HEK293 (cell line): ENCODE measurements at regions not wholly inside any gene's neighbourhood (a gene's known extent, or its start where the extent isn't known, plus 50 kb on each side); places are given as distances from the start of the nearest gene placed in this dataset.

Experiments
- CTCF ChIA-PET: fragments of 350-600 bp; formaldehyde crosslinking; extraction: SDS; loops from one replicate; lab custom pipeline; 2021; ENCODE audit warnings: antibody characterized with exemption; lab: Yijun Ruan, JAX
- POLR2A ChIA-PET: fragments of 300-600 bp; formaldehyde crosslinking; extraction: SDS; loops from one replicate; lab custom pipeline; 2020; ENCODE audit warnings: antibody characterized with exemption, inconsistent platforms; lab: Yijun Ruan, JAX
- H3K27ac ChIP-seq: fragments of 200-500 bp; sonication (Bioruptor generic); 2 replicates; pipeline ENCODE4 v1.5.1; 2014; ENCODE audit warnings: low read depth, low read length, control low read depth, inconsistent platforms; ENCODE audit errors: extremely low read depth
- H3K36me3 ChIP-seq, 2 experiments: fragments of 200-500 bp in 1 of 2; sonication (Bioruptor generic) in 1 of 2; 1 replicate in 1 of 2; 2 replicates in 1 of 2; pipeline ENCODE4 v1.5.1; 2014 to 2017; ENCODE audit warnings: inconsistent platforms in 2 of 2, low read length in 2 of 2; ENCODE audit not compliant: control insufficient read depth in 2 of 2, insufficient read depth in 1 of 2
- H3K4me1 ChIP-seq: fragments of 200-500 bp; sonication (Bioruptor generic); 2 replicates; pipeline ENCODE4 v1.5.1; 2014; ENCODE audit warnings: mild to moderate bottlenecking, low read length, inconsistent platforms; ENCODE audit not compliant: control insufficient read depth, insufficient read depth
- H3K4me3 ChIP-seq: 2 replicates; pipeline ENCODE4 v1.5.1; 2011; ENCODE audit warnings: low read depth, mild to moderate bottlenecking, control low read depth, low read length, moderate library complexity
- H3K9me3 ChIP-seq: fragments of 200-500 bp; sonication (Bioruptor generic); 2 replicates; pipeline ENCODE4 v1.5.1; 2014; ENCODE audit warnings: low read depth, low read length, inconsistent platforms; ENCODE audit not compliant: control insufficient read depth, insufficient read depth
- EGR2 ChIP-seq: fragments of 450-650 bp; formaldehyde crosslinking; IDR thresholded peaks from 2 replicates; pipeline ENCODE4 v1.5.1; 2016; ENCODE audit warnings: low read depth, missing biosample characterization, missing genetic modification characterization
- KLF1 ChIP-seq: fragments of 450-650 bp; formaldehyde crosslinking; IDR thresholded peaks from 2 replicates; pipeline ENCODE4 v1.5.1; 2016; ENCODE audit warnings: missing biosample characterization, missing genetic modification characterization
- SETDB1 ChIP-seq: IDR thresholded peaks from one replicate; pipeline ENCODE4 v1.6.1; 2017; ENCODE audit warnings: mild to moderate bottlenecking, low read length, moderate library complexity, mixed read lengths; ENCODE audit not compliant: insufficient read length
- ZFHX2 ChIP-seq: fragments of 450-650 bp; formaldehyde crosslinking; conservative IDR thresholded peaks from 2 replicates; pipeline ENCODE4 v1.5.1; 2016; ENCODE audit warnings: missing biosample characterization, missing genetic modification characterization
- ZNF114 ChIP-seq: fragments of 450-650 bp; formaldehyde crosslinking; IDR thresholded peaks from 2 replicates; pipeline ENCODE4 v1.5.0; 2017; ENCODE audit warnings: missing biosample characterization, missing genetic modification characterization
- ZNF146 ChIP-seq: fragments of 450-650 bp; formaldehyde crosslinking; IDR thresholded peaks from 2 replicates; pipeline ENCODE4 v1.5.1; 2016; ENCODE audit warnings: missing biosample characterization, missing genetic modification characterization
- ZNF175 ChIP-seq: fragments of 450-650 bp; formaldehyde crosslinking; IDR thresholded peaks from 2 replicates; pipeline ENCODE4 v1.5.1; 2016; ENCODE audit warnings: missing biosample characterization, missing genetic modification characterization
- ZNF223 ChIP-seq: fragments of 450-650 bp; formaldehyde crosslinking; IDR thresholded peaks from 2 replicates; pipeline ENCODE4 v1.5.1; 2016; ENCODE audit warnings: missing biosample characterization, missing genetic modification characterization
- ZNF354C ChIP-seq: fragments of 450-650 bp; formaldehyde crosslinking; IDR thresholded peaks from 2 replicates; pipeline ENCODE4 v1.5.1; 2016; ENCODE audit warnings: missing biosample characterization, missing genetic modification characterization, low read depth, borderline replicate concordance
- ZNF530 ChIP-seq: fragments of 450-650 bp; formaldehyde crosslinking; IDR thresholded peaks from 2 replicates; pipeline ENCODE4 v1.5.1; 2016; ENCODE audit warnings: low read depth, missing biosample characterization, missing genetic modification characterization
- ZNF596 ChIP-seq: fragments of 450-650 bp; IDR thresholded peaks from 2 replicates; pipeline ENCODE4 v1.5.0; 2018; ENCODE audit warnings: missing biosample characterization, mild to moderate bottlenecking, missing genetic modification characterization, moderate library complexity
- ZNF624 ChIP-seq: fragments of 450-650 bp; formaldehyde crosslinking; IDR thresholded peaks from 2 replicates; pipeline ENCODE4 v1.5.1; 2017; ENCODE audit warnings: missing biosample characterization, missing genetic modification characterization
- ZNF629 ChIP-seq: fragments of 450-650 bp; formaldehyde crosslinking; IDR thresholded peaks from 2 replicates; pipeline ENCODE4 v1.5.1; 2017; ENCODE audit warnings: missing biosample characterization, missing genetic modification characterization
- ZSCAN16 ChIP-seq: fragments of 450-650 bp; formaldehyde crosslinking; IDR thresholded peaks from 2 replicates; pipeline ENCODE4 v1.5.1; 2016; ENCODE audit warnings: missing biosample characterization, missing genetic modification characterization
- TF ChIP-seq, protein P1 (sequence below): fragments of 450-650 bp; formaldehyde crosslinking; IDR thresholded peaks from 2 replicates; pipeline ENCODE4 v1.5.1; 2016; ENCODE audit warnings: missing biosample characterization, missing genetic modification characterization
- TF ChIP-seq, protein P2 (sequence below): fragments of 450-650 bp; formaldehyde crosslinking; IDR thresholded peaks from 2 replicates; pipeline ENCODE4 v1.5.1; 2016; ENCODE audit warnings: missing biosample characterization, missing genetic modification characterization
- TF ChIP-seq, protein P3 (sequence below): fragments of 450-650 bp; formaldehyde crosslinking; IDR thresholded peaks from 2 replicates; pipeline ENCODE4 v1.5.1; 2016; ENCODE audit warnings: missing biosample characterization, missing genetic modification characterization

DNA sequence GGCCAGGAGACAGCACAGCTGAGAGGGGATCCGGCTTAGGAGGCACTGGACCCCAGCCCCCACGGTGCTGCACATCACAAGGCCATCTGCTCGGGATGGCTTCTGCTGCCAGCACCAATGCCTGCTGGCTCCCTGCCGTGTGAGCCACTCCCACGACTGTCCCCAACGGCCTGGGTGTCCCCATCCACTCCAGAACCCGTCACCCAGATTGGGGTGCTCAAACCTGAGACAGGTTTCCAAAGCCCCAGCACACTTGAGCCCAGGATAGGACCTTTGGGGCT lies 102.4 kb downstream of the RFLNA start:
- ChIA-PET CTCF (interaction anchor here (1.4 kb wide), 1 partner anchor 9 kb away, joined by 3 read pairs; no protein-coding TSS in a partner anchor), POLR2A (interaction anchor here (1.4 kb wide), 1 partner anchor 8 kb away, joined by 3 read pairs; no protein-coding TSS in a partner anchor)
- H3K4me1 ChIP-seq: peaks cover 13% of the 10 kb centered on the region
- no peaks in the 10 kb centered on the region for H3K9me3 ChIP-seq
- no peak overlapping the region for H3K4me3 ChIP-seq
- H3K27ac ChIP-seq: no peak overlapping the region
- TF ChIP-seq, protein P1, sequence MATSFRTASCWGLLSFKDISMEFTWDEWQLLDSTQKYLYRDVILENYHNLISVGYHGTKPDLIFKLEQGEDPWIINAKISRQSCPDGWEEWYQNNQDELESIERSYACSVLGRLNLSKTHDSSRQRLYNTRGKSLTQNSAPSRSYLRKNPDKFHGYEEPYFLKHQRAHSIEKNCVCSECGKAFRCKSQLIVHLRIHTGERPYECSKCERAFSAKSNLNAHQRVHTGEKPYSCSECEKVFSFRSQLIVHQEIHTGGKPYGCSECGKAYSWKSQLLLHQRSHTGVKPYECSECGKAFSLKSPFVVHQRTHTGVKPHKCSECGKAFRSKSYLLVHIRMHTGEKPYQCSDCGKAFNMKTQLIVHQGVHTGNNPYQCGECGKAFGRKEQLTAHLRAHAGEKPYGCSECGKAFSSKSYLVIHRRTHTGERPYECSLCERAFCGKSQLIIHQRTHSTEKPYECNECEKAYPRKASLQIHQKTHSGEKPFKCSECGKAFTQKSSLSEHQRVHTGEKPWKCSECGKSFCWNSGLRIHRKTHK: no peak
- TF ChIP-seq ZSCAN16 (tag by site-specific recombination): no peak
- TF ChIP-seq ZNF114 (tag by site-specific recombination): no peak
- no peak for TF ChIP-seq ZNF596
- TF ChIP-seq ZNF146 (tag by site-specific recombination): no peak
- no peak for TF ChIP-seq ZNF624 (tag by site-specific recombination)
- TF ChIP-seq, protein P2, sequence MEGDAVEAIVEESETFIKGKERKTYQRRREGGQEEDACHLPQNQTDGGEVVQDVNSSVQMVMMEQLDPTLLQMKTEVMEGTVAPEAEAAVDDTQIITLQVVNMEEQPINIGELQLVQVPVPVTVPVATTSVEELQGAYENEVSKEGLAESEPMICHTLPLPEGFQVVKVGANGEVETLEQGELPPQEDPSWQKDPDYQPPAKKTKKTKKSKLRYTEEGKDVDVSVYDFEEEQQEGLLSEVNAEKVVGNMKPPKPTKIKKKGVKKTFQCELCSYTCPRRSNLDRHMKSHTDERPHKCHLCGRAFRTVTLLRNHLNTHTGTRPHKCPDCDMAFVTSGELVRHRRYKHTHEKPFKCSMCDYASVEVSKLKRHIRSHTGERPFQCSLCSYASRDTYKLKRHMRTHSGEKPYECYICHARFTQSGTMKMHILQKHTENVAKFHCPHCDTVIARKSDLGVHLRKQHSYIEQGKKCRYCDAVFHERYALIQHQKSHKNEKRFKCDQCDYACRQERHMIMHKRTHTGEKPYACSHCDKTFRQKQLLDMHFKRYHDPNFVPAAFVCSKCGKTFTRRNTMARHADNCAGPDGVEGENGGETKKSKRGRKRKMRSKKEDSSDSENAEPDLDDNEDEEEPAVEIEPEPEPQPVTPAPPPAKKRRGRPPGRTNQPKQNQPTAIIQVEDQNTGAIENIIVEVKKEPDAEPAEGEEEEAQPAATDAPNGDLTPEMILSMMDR (tag by site-specific recombination): no peak
- peaks cover 0 to 67% of the 10 kb centered on the region in 2 experiments; a peak in 2 of 3 replicates for H3K36me3 ChIP-seq

DNA sequence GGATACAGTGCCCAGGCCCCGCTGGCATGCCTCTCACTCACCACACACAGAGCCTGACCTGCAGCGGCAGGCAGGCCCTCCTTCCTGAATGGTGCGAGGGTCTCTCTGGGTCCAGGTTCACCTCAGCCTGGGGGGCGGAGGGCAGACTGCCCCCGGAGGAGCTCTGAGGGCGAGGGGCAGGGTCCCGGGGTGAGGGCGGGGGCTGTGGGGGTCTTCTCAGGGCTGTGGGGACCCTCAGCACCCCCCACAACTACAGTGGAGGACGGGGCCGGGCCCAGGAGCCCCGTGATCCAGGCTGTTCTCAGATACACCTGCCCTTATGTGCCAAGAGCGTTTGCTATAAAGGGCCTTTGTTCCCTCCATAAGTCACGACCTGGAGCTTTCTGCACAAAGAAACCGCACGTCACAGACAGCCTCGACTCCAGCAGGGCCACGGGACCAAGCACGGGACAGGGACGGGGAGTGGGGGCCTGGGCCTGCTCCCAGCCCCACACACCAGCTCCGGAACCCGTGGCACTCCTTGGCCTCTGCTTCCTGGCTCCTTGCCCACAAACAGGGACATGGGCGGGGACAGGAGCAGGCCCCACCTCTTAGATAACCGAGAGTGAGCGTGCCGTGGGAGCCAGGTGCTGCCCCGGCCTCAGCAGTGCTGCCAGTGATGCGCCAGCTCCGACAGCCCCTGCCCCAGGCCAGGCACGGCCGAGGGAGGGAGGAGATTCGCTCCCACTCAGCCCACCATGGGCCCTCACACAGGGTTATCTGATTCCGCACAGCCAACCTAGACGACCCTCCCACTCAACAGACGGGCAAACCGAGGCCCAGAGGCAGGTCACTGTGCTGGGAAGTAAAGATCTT lies 101.9 kb downstream of the RFLNA start:
- ChIA-PET CTCF (no interaction called here), POLR2A (no interaction called here)
- TF ChIP-seq ZFHX2 (tag by site-specific recombination) (peak; percentile 36; the same call in 1 of the 2 replicates), ZNF175 (tag by site-specific recombination) (no peak), KLF1 (tag by site-specific recombination) (peak; percentile 58; the same call in 1 of the 2 replicates), EGR2 (tag by site-specific recombination) (peak; percentile 71), SETDB1 (no peak)
- peaks cover 0 to 66% of the 10 kb centered on the region in 2 experiments; a peak in 2 of 3 replicates for H3K36me3 ChIP-seq
- no peaks in the 10 kb centered on the region for H3K9me3 ChIP-seq
- peaks cover 13% of the 10 kb centered on the region for H3K4me1 ChIP-seq
- no peak overlapping the region for H3K4me3 ChIP-seq
- H3K27ac ChIP-seq: no peak overlapping the region

DNA sequence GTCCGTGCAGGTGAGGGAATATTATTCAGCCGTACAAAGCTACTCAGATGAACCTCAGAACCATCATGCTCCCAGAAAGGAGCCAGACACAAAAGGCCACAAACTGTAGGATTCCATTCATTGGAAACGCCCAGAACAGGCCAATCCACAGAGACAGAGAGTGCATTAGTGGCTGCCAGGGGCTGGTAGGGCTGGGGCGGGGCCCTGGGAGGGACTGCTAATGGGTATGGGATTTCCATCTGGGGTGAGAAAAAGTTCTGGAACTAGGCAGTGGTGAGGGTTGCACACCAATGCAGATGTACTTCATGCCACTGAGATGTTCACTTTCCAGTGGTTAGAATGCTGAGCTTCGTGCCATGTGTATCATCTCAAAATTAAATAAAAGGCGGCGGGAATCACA lies 101.1 kb downstream of the RFLNA start:
- CTCF ChIA-PET: no interaction called here
- H3K4me1 ChIP-seq: peaks cover 13% of the 10 kb centered on the region
- no peaks in the 10 kb centered on the region for H3K9me3 ChIP-seq
- H3K36me3 ChIP-seq: peaks cover 0 to 61% of the 10 kb centered on the region in 2 experiments; a peak in 2 of 3 replicates
- H3K4me3 ChIP-seq: no peak overlapping the region
- TF ChIP-seq KLF1 (tag by site-specific recombination): peak; percentile 74
- TF ChIP-seq ZNF223 (tag by site-specific recombination): no peak
- POLR2A ChIA-PET: no interaction called here
- H3K27ac ChIP-seq: no peak overlapping the region

DNA sequence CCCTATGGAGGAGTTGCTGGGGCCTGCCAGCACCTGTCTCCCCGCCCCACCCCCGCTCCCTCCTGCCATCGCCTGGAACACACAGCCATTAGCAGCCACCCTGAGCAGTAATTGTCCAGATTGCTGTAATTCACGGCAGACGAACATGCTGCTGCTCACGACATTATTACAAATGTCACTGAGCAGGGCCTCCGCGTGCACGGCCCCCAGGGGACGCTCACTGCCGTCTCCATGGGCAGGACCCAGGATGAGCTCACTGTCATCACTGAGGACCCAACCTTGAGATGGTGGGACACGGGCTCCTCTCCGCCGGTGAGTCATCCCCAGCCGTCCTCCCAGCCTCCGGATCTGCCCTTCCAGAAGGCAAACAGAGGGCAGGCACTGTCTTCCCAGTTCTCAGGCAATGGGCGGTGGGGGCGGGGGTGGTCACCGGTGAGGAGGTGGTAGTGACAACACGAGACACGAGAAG lies 100.4 kb downstream of the RFLNA start:
- no peaks in the 10 kb centered on the region for H3K9me3 ChIP-seq
- CTCF ChIA-PET: no interaction called here
- H3K4me1 ChIP-seq: peaks cover 13% of the 10 kb centered on the region
- no peak overlapping the region for H3K4me3 ChIP-seq
- peaks cover 0 to 54% of the 10 kb centered on the region in 2 experiments; a peak in 1 of 3 replicates for H3K36me3 ChIP-seq
- POLR2A ChIA-PET: interaction anchor here (0.7 kb wide), 1 partner anchor 51 kb away, joined by 4 read pairs; no protein-coding TSS in a partner anchor
- no peak overlapping the region for H3K27ac ChIP-seq
- TF ChIP-seq ZNF629 (tag by site-specific recombination) (0 out of 2 replicates have a peak, but pooled peaks have one; percentile 28), EGR2 (tag by site-specific recombination) (peak; percentile 90), ZNF354C (tag by site-specific recombination) (no peak), ZNF530 (tag by site-specific recombination) (no peak), ZFHX2 (tag by site-specific recombination) (peak; percentile 89)
- TF ChIP-seq, protein P3, sequence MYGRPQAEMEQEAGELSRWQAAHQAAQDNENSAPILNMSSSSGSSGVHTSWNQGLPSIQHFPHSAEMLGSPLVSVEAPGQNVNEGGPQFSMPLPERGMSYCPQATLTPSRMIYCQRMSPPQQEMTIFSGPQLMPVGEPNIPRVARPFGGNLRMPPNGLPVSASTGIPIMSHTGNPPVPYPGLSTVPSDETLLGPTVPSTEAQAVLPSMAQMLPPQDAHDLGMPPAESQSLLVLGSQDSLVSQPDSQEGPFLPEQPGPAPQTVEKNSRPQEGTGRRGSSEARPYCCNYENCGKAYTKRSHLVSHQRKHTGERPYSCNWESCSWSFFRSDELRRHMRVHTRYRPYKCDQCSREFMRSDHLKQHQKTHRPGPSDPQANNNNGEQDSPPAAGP: peak; percentile 91
- TF ChIP-seq, protein P2 (tag by site-specific recombination): no peak
